Lower leg skin (tissue), 3 donors: ENCODE measurements at regions not wholly inside any gene's neighbourhood (a gene's known extent, or its start where the extent isn't known, plus 50 kb on each side); places are given as distances from the start of the nearest gene placed in this dataset.

Experiments used
- POLR2A ChIP-seq, 2 donors: fragments of 450-650 bp; IDR thresholded peaks; one replicate each; pipeline ENCODE4 v1.6.1; 2016 to 2017; ENCODE audit warnings: antibody characterized with exemption in 2 of 2, mild to moderate bottlenecking in 1 of 2, moderate library complexity in 1 of 2
- TF ChIP-seq, protein P1 (sequence below), 3 donors: fragments of 450-650 bp; IDR thresholded peaks; one replicate each; pipeline ENCODE4 v1.5.1; 2016; ENCODE audit warnings: antibody characterized with exemption in 3 of 3, mild to moderate bottlenecking in 3 of 3, moderate library complexity in 2 of 3

DNA sequence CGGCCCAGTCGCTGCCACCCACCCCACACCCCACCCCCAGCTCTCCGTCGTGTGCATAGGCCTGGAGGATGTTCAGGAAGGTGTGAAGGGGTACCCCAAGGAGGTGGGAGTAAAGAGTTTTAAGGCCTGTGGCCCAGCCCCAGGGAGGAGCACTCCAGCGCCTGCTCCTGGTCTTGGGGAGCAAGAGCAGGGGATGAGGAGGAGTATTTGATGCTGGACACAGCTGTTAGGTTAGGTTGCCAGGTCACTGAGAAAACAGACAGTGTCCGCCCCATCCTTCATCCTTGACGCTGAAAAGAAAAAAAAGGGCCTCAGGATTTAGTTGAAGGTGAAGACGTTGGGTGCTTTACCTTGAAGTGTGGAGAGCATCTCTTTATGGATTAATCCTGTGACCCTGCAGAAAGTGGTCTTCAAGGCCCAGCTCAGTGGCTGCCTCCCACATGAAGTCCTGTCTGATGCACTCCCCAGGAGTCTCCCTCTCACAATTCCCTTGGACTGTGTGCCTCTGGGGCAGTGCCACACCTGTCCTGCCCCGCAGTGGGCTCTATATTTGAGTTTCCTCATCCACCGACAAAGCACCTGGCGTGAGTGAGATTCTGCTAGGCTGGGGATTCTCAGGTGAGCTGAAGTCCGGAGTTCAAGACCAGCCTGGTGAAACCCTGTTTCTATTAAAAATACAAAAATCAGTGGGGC is 101.8 kb downstream of the SPRY4 start:
- TF ChIP-seq POLR2A (IDR thresholded peaks at IDR 0.05): no peak
- TF ChIP-seq, protein P1, sequence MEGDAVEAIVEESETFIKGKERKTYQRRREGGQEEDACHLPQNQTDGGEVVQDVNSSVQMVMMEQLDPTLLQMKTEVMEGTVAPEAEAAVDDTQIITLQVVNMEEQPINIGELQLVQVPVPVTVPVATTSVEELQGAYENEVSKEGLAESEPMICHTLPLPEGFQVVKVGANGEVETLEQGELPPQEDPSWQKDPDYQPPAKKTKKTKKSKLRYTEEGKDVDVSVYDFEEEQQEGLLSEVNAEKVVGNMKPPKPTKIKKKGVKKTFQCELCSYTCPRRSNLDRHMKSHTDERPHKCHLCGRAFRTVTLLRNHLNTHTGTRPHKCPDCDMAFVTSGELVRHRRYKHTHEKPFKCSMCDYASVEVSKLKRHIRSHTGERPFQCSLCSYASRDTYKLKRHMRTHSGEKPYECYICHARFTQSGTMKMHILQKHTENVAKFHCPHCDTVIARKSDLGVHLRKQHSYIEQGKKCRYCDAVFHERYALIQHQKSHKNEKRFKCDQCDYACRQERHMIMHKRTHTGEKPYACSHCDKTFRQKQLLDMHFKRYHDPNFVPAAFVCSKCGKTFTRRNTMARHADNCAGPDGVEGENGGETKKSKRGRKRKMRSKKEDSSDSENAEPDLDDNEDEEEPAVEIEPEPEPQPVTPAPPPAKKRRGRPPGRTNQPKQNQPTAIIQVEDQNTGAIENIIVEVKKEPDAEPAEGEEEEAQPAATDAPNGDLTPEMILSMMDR (IDR thresholded peaks at IDR 0.05): no peak
